GM12874 (cell line): ENCODE measurements at regions not wholly inside any gene's neighbourhood (a gene's known extent, or its start where the extent isn't known, plus 50 kb on each side); places are given as distances from the start of the nearest gene placed in this dataset.

Source experiments
- CTCF ChIP-seq: IDR thresholded peaks from 2 replicates; pipeline ENCODE4 v1.5.1; 2011; ENCODE audit warnings: low read depth, mild to moderate bottlenecking, control low read depth, low read length, moderate library complexity; ENCODE audit not compliant: insufficient read depth

- TF ChIP-seq CTCF, result no peak
Observed at GRCh38 chr3:81863756-81864155, 102.3 kb upstream of the GBE1 start.

GRCh38 chr3:81861593-81861992 lies 100.1 kb upstream of the GBE1 start:
- no peak for TF ChIP-seq CTCF

- TF ChIP-seq CTCF, result no peak
Observed at GRCh38 chr3:81859524-81859923, 98.1 kb upstream of the GBE1 start.

GRCh38 chr3:81853431-81853830 lies 92.0 kb upstream of the GBE1 start:
- no peak for TF ChIP-seq CTCF

GRCh38 chr3:81851176-81851575 lies 89.7 kb upstream of the GBE1 start:
- no peak for TF ChIP-seq CTCF

- TF ChIP-seq CTCF, result no peak
Observed at GRCh38 chr3:81846988-81847387, 85.5 kb upstream of the GBE1 start.

- no peak for TF ChIP-seq CTCF
Observed at GRCh38 chr3:81841540-81841939, 80.1 kb upstream of the GBE1 start.
